Stimulated activated CD4-positive, alpha-beta T cell treated with anti-CD3 and anti-CD28 coated beads, Interleukin-1b, Interleukin-23, amount 100 ng/mL, for 1 hour (primary cell): ENCODE measurements at regions not wholly inside any gene's neighbourhood (a gene's known extent, or its start where the extent isn't known, plus 50 kb on each side); places are given as distances from the start of the nearest gene placed in this dataset.

Source experiments
- DNase-seq, 2 donors: peaks; one replicate each; pipeline ENCODE4 v3.0.0-alpha.2; 2020; ENCODE audit warnings: low read depth in 2 of 2

- DNase-seq: no peak
Measured at GRCh38 chr17:79422236-79422635, 188.6 kb downstream of the RBFOX3 start.

GRCh38 chr17:79420318-79421243, 190.3 kb downstream of the RBFOX3 start:
- DNase-seq: no peak

- no peak for DNase-seq
Measured at GRCh38 chr17:79417476-79417988, 193.3 kb downstream of the RBFOX3 start.

- DNase-seq: no peak
Measured at GRCh38 chr17:79415909-79416308, 194.9 kb downstream of the RBFOX3 start.

DNA sequence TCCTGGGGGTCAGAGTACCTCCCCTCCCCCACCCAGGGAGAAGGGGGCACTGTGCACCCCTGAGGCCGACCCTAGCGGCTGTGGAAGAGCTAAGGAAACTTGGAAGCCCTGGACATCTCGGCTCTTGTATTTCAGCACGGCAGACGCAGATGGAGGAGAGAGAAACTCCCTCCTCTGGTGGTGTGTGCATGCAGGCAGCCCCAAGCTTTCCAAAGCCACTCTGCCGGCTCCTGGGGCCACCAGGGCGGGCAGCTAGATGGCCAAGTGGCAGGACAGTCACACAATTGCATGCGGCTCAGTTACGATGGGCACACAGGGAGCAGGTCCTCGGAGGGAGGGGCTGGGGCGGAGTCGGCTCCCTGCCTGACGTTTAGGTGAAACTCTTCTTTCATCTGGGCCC, 195.5 kb downstream of the RBFOX3 start:
- DNase-seq: no peak

GRCh38 chr17:79414793-79415211, 196.0 kb downstream of the RBFOX3 start:
- no peak for DNase-seq

GRCh38 chr17:79414063-79414792, 196.6 kb downstream of the RBFOX3 start:
- no peak for DNase-seq

DNA sequence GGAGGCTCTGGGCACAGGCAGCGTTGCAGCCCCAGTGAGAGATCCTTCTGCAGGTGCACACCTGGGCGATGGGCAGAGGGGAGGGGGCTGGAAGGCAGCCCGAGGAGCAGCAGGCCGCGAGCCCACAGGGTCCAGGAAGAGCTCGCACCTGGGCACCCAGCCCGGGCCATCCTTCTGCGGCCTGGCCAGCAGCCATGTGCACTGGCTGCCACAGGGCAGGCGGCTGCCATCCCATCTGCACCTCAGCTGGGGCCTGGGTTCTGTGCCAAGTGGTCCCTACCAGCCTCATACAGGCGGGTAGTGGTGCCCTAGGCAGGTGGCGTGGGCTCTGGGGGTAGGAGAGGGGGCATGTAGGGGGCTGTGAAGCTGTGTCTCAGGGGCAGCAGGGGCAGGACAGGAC, 197.2 kb downstream of the RBFOX3 start:
- no peak for DNase-seq

DNA sequence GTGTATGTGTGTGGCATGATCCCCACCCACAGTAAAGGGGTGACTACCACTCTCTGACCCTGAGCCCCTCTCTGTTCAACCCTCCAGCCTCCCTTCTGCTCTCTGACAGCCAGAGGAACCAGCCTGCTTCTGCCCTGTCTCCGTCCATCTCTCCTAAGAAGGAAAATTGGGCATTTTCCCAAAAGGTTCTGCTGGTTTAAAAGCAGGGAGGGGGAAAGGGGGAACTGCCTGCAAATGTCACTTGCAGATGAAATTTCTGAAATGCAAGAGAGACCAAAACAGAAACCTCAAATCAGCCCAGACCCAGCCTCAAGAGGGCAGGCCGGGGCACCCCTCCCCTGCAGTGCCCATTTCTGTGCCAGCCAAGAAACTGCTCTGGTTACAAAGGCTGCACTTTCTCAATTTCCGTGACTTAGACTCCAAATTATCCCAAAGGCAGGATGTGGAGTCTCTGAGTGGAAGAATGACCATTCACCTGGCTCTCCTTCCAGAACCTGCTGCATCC, 197.9 kb downstream of the RBFOX3 start:
- no peak for DNase-seq

DNA sequence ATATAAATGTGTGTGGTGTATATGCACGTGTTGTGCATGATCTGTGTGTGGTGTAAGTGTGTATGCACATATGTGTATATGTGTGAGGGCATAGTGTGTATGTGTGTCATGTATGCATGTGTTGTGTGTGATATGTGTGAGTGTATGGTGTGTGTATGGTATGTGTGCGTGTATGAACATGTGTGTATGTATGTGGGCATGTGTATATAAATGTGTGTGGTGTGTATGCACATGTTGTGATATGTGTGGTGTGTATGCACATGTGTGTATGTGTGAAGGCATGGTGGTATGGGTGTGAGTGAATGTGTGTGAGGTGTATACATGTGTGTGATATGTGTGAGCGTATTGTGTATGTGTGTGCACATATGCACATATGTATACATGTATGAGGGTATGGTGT, 198.7 kb downstream of the RBFOX3 start:
- DNase-seq: no peak

DNA sequence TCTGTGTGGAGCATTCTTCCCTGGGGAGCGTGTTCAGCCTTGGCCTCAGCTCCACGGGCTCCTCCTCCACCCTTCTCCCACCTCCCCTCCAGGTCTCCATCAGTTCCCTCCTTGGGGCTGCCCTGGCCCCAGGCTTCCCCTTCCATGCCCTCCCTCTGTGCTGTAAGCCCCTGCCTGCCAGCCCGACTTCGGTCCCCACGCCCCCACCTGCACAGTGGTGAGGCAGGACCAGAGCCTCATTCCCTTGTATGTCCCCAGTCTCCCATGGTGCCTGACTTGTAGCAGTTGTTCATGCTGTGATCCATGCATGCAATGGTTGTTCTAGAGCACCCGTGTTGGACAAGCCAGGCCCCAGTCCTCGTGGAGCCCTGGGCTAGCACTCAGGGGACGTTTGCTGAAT, 199.4 kb downstream of the RBFOX3 start:
- no peak for DNase-seq

GRCh38 chr17:79410681-79411080, 200.2 kb downstream of the RBFOX3 start:
- no peak for DNase-seq

GRCh38 chr17:79408251-79408650, 202.6 kb downstream of the RBFOX3 start:
- no peak for DNase-seq

GRCh38 chr17:79407385-79407784, 203.5 kb downstream of the RBFOX3 start:
- DNase-seq: no peak

DNA sequence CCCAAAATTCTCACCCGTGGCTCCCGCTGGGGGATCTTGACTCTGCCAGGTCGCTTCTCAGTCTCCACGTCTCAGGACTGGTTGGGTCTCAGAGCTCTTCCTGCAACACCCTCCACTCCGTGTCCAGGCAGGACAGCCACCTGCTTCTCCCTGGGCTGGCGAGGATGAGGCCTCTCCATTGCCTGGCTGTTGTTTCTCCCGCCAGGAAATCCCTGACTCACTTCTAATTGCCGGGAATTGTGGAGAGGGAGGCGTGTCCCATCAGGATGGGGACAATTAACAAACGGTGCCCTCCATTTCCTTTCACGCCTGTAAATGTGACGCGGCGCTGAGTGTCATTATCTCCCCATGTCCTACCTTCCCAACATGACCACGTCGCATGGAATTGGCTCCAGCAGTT, 204.5 kb downstream of the RBFOX3 start:
- no peak for DNase-seq

DNA sequence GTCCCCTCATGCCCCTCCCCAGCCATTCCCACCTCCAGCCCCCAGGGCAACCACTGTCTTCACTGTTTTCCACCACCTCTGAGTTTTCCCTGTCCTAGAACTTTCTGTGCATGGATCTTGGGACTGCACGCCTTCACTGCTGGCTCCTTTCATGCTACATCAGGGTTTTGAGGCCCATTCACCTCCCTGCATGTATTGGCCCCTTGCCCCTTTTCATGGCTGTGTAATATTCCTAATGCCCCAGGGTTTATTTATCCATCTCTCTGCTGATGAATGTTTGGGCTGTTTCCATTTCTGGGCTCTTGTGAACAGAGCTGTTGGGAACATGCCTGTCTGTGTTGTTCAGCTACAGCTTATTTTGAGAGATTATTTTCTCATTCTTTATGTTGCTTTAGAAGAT, 205.0 kb downstream of the RBFOX3 start:
- DNase-seq: no peak

DNA sequence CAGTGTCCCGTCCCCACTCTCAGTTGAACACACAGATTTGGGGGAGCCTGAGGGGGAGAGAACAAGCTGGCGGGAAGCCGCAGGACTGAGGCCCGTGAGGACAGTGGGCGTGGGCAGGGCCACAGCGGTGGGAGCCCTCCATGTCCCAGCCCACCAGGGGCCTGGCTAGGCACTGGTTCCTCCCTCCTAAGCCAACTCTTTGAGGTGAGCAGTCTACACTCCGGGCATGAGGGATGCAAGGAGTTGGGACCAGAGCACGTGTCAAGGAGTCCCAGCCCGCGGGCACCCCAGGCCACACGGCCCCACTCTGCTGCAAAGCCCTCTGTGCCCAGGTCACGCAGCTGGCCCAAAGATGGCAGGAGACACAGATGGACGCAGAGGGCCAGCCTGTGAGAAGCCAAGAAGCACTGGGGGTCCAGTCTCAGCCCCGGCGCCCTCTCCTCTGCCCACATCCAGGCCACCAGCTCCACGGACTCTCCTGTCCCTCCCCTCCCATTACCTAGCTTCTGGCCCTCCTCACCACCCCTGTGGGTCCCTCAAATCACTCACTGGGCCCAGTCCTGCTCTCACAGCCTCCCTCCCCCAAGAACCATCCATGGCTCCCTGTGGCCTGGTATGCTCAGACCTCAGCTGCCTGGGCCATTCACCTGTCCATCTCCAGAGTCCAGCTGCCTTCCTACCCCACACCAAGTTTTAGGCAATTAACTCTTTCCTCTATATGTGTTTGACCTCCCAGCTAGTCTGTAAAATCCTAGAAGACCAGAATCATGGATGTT, 206.5 kb downstream of the RBFOX3 start:
- DNase-seq: no peak

- no peak for DNase-seq
Measured at GRCh38 chr17:79401704-79402674, 208.9 kb downstream of the RBFOX3 start.

DNA sequence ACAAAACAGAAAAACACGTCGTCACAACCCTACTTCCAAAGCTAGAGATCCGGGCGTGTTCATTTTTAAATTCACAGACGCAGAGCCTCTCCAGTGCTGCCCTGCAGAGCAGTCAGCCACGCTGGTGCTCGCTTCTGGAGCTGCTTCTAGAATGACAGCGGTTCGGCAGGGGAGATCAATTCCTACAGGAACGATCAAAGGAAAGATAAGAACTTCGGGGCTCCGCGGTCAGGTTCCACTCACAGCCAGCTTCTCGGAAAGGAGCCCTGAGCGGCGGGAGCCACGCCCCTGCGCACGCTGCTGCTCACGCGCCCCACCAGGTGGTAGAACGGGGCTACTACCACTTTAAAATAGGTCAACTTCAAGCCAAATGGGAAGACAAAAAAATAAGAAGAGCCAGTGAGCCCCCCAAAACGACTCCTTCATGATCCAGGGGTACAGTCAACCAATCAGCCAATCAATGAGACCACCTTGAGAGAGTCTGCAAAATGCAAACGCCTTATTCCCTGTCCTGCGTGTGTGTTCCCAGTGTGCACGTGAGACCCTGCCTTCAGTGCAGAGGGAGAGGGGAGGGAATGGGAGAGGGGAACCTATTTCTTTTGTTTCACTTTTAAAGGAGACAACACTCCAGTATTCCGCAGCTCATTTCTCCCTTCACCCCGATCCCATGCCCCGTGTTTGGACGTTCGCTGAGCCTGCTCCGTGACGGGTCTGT, 209.7 kb downstream of the RBFOX3 start:
- peak; percentile 33 to 60 for DNase-seq

GRCh38 chr17:79399610-79400144, 211.2 kb downstream of the RBFOX3 start:
- no peak for DNase-seq
